HCT116 (cell line): ENCODE measurements at regions not wholly inside any gene's neighbourhood (a gene's known extent, or its start where the extent isn't known, plus 50 kb on each side); places are given as distances from the start of the nearest gene placed in this dataset.

Source experiments
- ATAC-seq: fragments of 200-7000 bp; cut with Tn5 transposase; 2 replicates; pipeline ENCODE4 v1.9.1; 2020; ENCODE audit warnings: mild to moderate bottlenecking, moderate library complexity
- BruUV-seq: library from RNA; stranded (reverse); fragments of 400-500 nt; replicated peaks from 2 replicates; lab custom pipeline; 2021; lab: Mats Ljungman, UMichigan
- CTCF ChIA-PET: fragments of 300-600 bp; sonication (Branson Sonifier 250); formaldehyde crosslinking; loops from one replicate; lab custom pipeline; 2021; ENCODE audit warnings: antibody characterized with exemption; lab: Charles Lee
- POLR2A ChIA-PET: fragments of 300-600, 350-600 bp; sonication (Branson Sonifier 250); formaldehyde crosslinking; loops from one replicate; lab custom pipeline; 2021; ENCODE audit warnings: antibody characterized with exemption; lab: Charles Lee
- RAD21 ChIA-PET, 2 experiments: fragments of 300-600 bp; sonication (Branson Sonifier 250); formaldehyde crosslinking; loops; one replicate each; lab custom pipeline; 2023; ENCODE audit warnings: low total read pairs in 2 of 2; ENCODE audit not compliant: uncharacterized antibody in 2 of 2, unreplicated experiment in 2 of 2, low non-redundant PET in 1 of 2; lab: Charles Lee
- DNase-seq: peaks from one replicate; pipeline ENCODE4 v3.0.0-alpha.2; 2010; ENCODE audit warnings: low read depth, low spot score
- H2AFZ ChIP-seq: fragments of 200-600 bp; shearing (Covaris generic), sonication (generic); 2 replicates; pipeline ENCODE4 v1.6.1; 2017; ENCODE audit warnings: low read depth, mixed run types, mixed read lengths, antibody characterized with exemption, low read length; ENCODE audit not compliant: poor library complexity, severe bottlenecking
- H3K27ac ChIP-seq: 2 replicates; pipeline ENCODE4 v1.5.1; 2012; ENCODE audit warnings: low read depth, low read length
- H3K27me3 ChIP-seq: fragments of 200-600 bp; sonication (generic); 2 replicates; pipeline ENCODE4 v1.6.1; 2016; ENCODE audit warnings: mixed run types, low read length, mixed read lengths; ENCODE audit not compliant: insufficient read depth
- H3K36me3 ChIP-seq, 2 experiments: fragments of 200-500 bp in 1 of 2; fragments of 200-600 bp in 1 of 2; sonication (Bioruptor generic) in 1 of 2; sonication (generic) in 1 of 2; 2 replicates each; pipeline versions ENCODE4 v1.5.1 to v1.6.1; 2014 to 2016; ENCODE audit warnings: low read length in 2 of 2, inconsistent platforms in 1 of 2, mixed read lengths in 1 of 2, mixed run types in 1 of 2; ENCODE audit not compliant: insufficient read depth in 2 of 2, control insufficient read depth in 1 of 2
- H3K4me1 ChIP-seq, 2 experiments: fragments of 200-600 bp in 1 of 2; sonication (generic) in 1 of 2; 2 replicates each; pipeline versions ENCODE4 v1.5.1 to v1.6.1; 2012 to 2017; ENCODE audit warnings: low read length in 2 of 2, inconsistent platforms in 1 of 2, mild to moderate bottlenecking in 1 of 2, mixed read lengths in 1 of 2, mixed run types in 1 of 2, moderate library complexity in 1 of 2; ENCODE audit not compliant: insufficient read depth in 2 of 2, control insufficient read depth in 1 of 2
- H3K4me2 ChIP-seq: fragments of 200-600 bp; sonication (generic); 2 replicates; pipeline ENCODE4 v1.6.1; 2017; ENCODE audit warnings: mixed run types, low read length, mixed read lengths
- H3K4me3 ChIP-seq, 2 experiments: fragments of 200-600 bp in 1 of 2; sonication (generic) in 1 of 2; replicated peaks in 1 of 2; 2 replicates each; pipeline ENCODE4 v1.5.1; 2011 to 2016; ENCODE audit warnings: low read length in 2 of 2, control low read depth in 1 of 2, low read depth in 1 of 2, mild to moderate bottlenecking in 1 of 2, mixed read lengths in 1 of 2, mixed run types in 1 of 2
- H3K79me2 ChIP-seq: fragments of 200-600 bp; sonication (generic); 2 replicates; pipeline ENCODE4 v1.6.1; 2017; ENCODE audit warnings: mild to moderate bottlenecking, mixed run types, low read length, moderate library complexity, mixed read lengths; ENCODE audit not compliant: insufficient read depth
- H3K9ac ChIP-seq: fragments of 200-600 bp; sonication (generic); 2 replicates; pipeline ENCODE4 v1.6.1; 2016; ENCODE audit warnings: low read length, mixed read lengths
- H3K9me2 ChIP-seq: fragments of 200-600 bp; sonication (generic), shearing (Covaris generic); 2 replicates; pipeline ENCODE4 v1.6.1; 2017; ENCODE audit warnings: mixed run types, mild to moderate bottlenecking, moderate library complexity; ENCODE audit not compliant: insufficient read depth
- H3K9me3 ChIP-seq, 2 experiments: fragments of 200-500 bp in 1 of 2; fragments of 200-600 bp in 1 of 2; sonication (Bioruptor generic) in 1 of 2; sonication (generic) in 1 of 2; 2 replicates each; pipeline ENCODE4 v1.6.1; 2014 to 2017; ENCODE audit warnings: low read length in 2 of 2, mixed read lengths in 2 of 2, inconsistent platforms in 1 of 2, low read depth in 1 of 2, mild to moderate bottlenecking in 1 of 2, mixed run types in 1 of 2, moderate library complexity in 1 of 2; ENCODE audit not compliant: control insufficient read depth in 1 of 2, insufficient read depth in 1 of 2
- H4K20me1 ChIP-seq: fragments of 200-600 bp; sonication (generic), shearing (Covaris generic); 2 replicates; pipeline ENCODE4 v1.6.1; 2017; ENCODE audit warnings: mixed run types, mild to moderate bottlenecking, moderate library complexity; ENCODE audit not compliant: insufficient read depth
- CEBPB ChIP-seq: IDR thresholded peaks from 2 replicates; pipeline ENCODE4 v1.6.1; 2012; ENCODE audit warnings: low read depth
- CTCF ChIP-seq, 3 experiments: fragments of 200-600 bp in 1 of 3; sonication (generic) in 1 of 3; IDR thresholded peaks in 2 of 3; conservative IDR thresholded peaks in 1 of 3; 2 replicates each; pipeline ENCODE4 v1.5.1; 2012 to 2017; ENCODE audit warnings: low read depth in 2 of 3, low read length in 2 of 3, antibody characterized with exemption in 1 of 3, borderline replicate concordance in 1 of 3, control low read depth in 1 of 3, mild to moderate bottlenecking in 1 of 3, mixed read lengths in 1 of 3, mixed run types in 1 of 3, moderate library complexity in 1 of 3; ENCODE audit not compliant: insufficient read depth in 1 of 3
- EGR1 ChIP-seq: IDR thresholded peaks from 2 replicates; pipeline ENCODE4 v1.6.1; 2012; ENCODE audit warnings: low read depth
- EZH2 ChIP-seq: fragments of 200-600 bp; sonication (generic); IDR thresholded peaks from 2 replicates; pipeline ENCODE4 v1.6.1; 2017; ENCODE audit warnings: antibody characterized with exemption, mixed run types
- EZH2phosphoT487 ChIP-seq: fragments of 200-600 bp; IDR thresholded peaks from 2 replicates; pipeline ENCODE4 v1.6.1; 2018; ENCODE audit warnings: antibody characterized with exemption, borderline replicate concordance
- JUND ChIP-seq: IDR thresholded peaks from 2 replicates; pipeline ENCODE4 v1.6.1; 2012
- MAX ChIP-seq: IDR thresholded peaks from 2 replicates; pipeline ENCODE4 v1.6.1; 2012
- POLR2A ChIP-seq: IDR thresholded peaks from 2 replicates; pipeline ENCODE4 v1.7.0; 2011; ENCODE audit warnings: borderline replicate concordance; ENCODE audit not compliant: insufficient read depth, insufficient read length; ENCODE audit errors: extremely low read depth
- POLR2AphosphoS5 ChIP-seq: IDR thresholded peaks from 2 replicates; pipeline ENCODE4 v1.6.1; 2011; ENCODE audit warnings: mild to moderate bottlenecking, low read depth, low read length, moderate library complexity
- RAD21 ChIP-seq: IDR thresholded peaks from 2 replicates; pipeline ENCODE4 v1.6.1; 2012; ENCODE audit warnings: low read depth, mild to moderate bottlenecking
- REST ChIP-seq: IDR thresholded peaks from 2 replicates; pipeline ENCODE4 v1.6.1; 2012; ENCODE audit warnings: low read depth
- SIN3A ChIP-seq: IDR thresholded peaks from 2 replicates; pipeline ENCODE4 v1.6.1; 2012; ENCODE audit warnings: low read depth
- SP1 ChIP-seq: IDR thresholded peaks from 2 replicates; pipeline ENCODE4 v1.6.1; 2012; ENCODE audit warnings: low read depth
- SRF ChIP-seq: IDR thresholded peaks from 2 replicates; pipeline ENCODE4 v1.6.1; 2012; ENCODE audit warnings: low read depth
- TCF7L2 ChIP-seq: IDR thresholded peaks from 2 replicates; pipeline ENCODE4 v1.7.0; 2011; ENCODE audit warnings: borderline replicate concordance, inconsistent platforms; ENCODE audit not compliant: insufficient read depth, insufficient read length; ENCODE audit errors: extremely low read depth
- ZBTB33 ChIP-seq: IDR thresholded peaks from 2 replicates; pipeline ENCODE4 v1.6.1; 2011; ENCODE audit warnings: mild to moderate bottlenecking, low read length, moderate library complexity; ENCODE audit not compliant: insufficient replicate concordance; ENCODE audit errors: extremely low read depth
- ZFX ChIP-seq: fragments of 450-650 bp; IDR thresholded peaks from 2 replicates; pipeline ENCODE4 v1.6.1; 2017
- intact Hi-C: fragments of 100-400 bp; cut with micrococcal nuclease; formaldehyde crosslinking; loops from 2 replicates; pipeline ENCODE4 v1.10.0; 2022

- H3K9me3 ChIP-seq = peaks cover 0 to 16% of the 10 kb centered on the region in 2 experiments; a peak in 2 of 4 replicates
- H3K9me2 ChIP-seq = no peaks in the 10 kb centered on the region
- H3K4me3 ChIP-seq = no peak overlapping the region
- intact Hi-C loops = no loop called here
- H4K20me1 ChIP-seq = no peaks in the 10 kb centered on the region; the same call in 1 of the 2 replicates
- no peak overlapping the region for H3K27ac ChIP-seq
- no TSS peak for BruUV-seq
- no peaks in the 10 kb centered on the region for H3K36me3 ChIP-seq
- DNase-seq (no peak), ATAC-seq (no peak)
- H3K79me2 ChIP-seq = no peaks in the 10 kb centered on the region
- H3K9ac ChIP-seq = no peak overlapping the region
- H2AFZ ChIP-seq = no peak overlapping the region
- H3K4me2 ChIP-seq = no peak overlapping the region
- CTCF ChIA-PET = no interaction called here
- H3K27me3 ChIP-seq = no peaks in the 10 kb centered on the region
- TF ChIP-seq SP1 (no peak), CTCF (IDR thresholded peaks at IDR 0.05 in 2 of 3, conservative IDR thresholded peaks at IDR 0.05 in 1 of 3; ENCODE audit: borderline replicate concordance in 1 of 3, insufficient read depth in 1 of 3, low read depth in 2 of 3, low read length in 2 of 3) (no peak), SIN3A (no peak), EGR1 (no peak), POLR2AphosphoS5 (no peak), JUND (no peak), SRF (no peak), POLR2A (no peak), EZH2 (no peak), ZBTB33 (no peak), EZH2phosphoT487 (no peak), CEBPB (no peak), RAD21 (no peak), MAX (no peak), REST (no peak), ZFX (no peak), TCF7L2 (no peak)
- RAD21 ChIA-PET = no interaction called here
- no peaks in the 10 kb centered on the region for H3K4me1 ChIP-seq
- POLR2A ChIA-PET = no interaction called here
Observed at GRCh38 chr11:79939111-79939510, 498.3 kb upstream of the TENM4 start.
